GM21825 (cell line): ENCODE measurements at regions not wholly inside any gene's neighbourhood (a gene's known extent, or its start where the extent isn't known, plus 50 kb on each side); places are given as distances from the start of the nearest gene placed in this dataset.
"Not testable (repeated sequence)": the region's sequence is repeated elsewhere in the genome, so short reads cannot be mapped to it uniquely, and the experiment has no call there.

Experiments used
- ATAC-seq: cut with Tn5 transposase; IDR thresholded peaks from one replicate; pipeline ENCODE4 v1.9.1; 2021; ENCODE audit warnings: mild to moderate bottlenecking, moderate library complexity; ENCODE audit not compliant: unreplicated experiment

- no peak for ATAC-seq
Observed at GRCh38 chr2:18047896-18048657, 169.6 kb downstream of the KCNS3 start.

- ATAC-seq: no peak
Observed at GRCh38 chr2:18047213-18047611, 168.7 kb downstream of the KCNS3 start.

- no peak for ATAC-seq
Observed at GRCh38 chr2:18046558-18047212, 168.2 kb downstream of the KCNS3 start.

- no peak for ATAC-seq
Observed at GRCh38 chr2:18046017-18046416, 167.6 kb downstream of the KCNS3 start.

- ATAC-seq: no peak
Observed at GRCh38 chr2:18045230-18045629, 166.8 kb downstream of the KCNS3 start.

- ATAC-seq: not testable (repeated sequence)
Observed at GRCh38 chr2:18017381-18017780, 138.9 kb downstream of the KCNS3 start.

GRCh38 chr2:18009891-18010290 lies 131.4 kb downstream of the KCNS3 start:
- ATAC-seq: no peak

- no peak for ATAC-seq
Observed at GRCh38 chr2:18005411-18005810, 126.9 kb downstream of the KCNS3 start.

- ATAC-seq: no peak
Observed at GRCh38 chr2:18001671-18002070, 123.2 kb downstream of the KCNS3 start.

GRCh38 chr2:17996978-17997377 lies 118.5 kb downstream of the KCNS3 start:
- no peak for ATAC-seq

GRCh38 chr2:17995593-17995992 lies 117.1 kb downstream of the KCNS3 start:
- ATAC-seq: no peak
